Psoas muscle (tissue), 7 donors: ENCODE measurements at regions not wholly inside any gene's neighbourhood (a gene's known extent, or its start where the extent isn't known, plus 50 kb on each side); places are given as distances from the start of the nearest gene placed in this dataset.

Experiments
- ATAC-seq, 4 donors: fragments of 200-7000 bp; cut with Tn5 transposase; one replicate each; pipeline ENCODE4 v1.9.1; 2020; ENCODE audit warnings: moderate library complexity in 3 of 4, mild to moderate bottlenecking in 2 of 4
- DNase-seq, 2 donors: peaks; one replicate each; pipeline ENCODE4 v3.0.0-alpha.2; 2020
- H3K27ac ChIP-seq: fragments of 200-600 bp; one replicate; pipeline ENCODE4 v1.8.0; 2022
- H3K27me3 ChIP-seq, 3 donors: fragments of 200-600 bp in 1 of 3; one replicate each; pipeline versions ENCODE4 v1.6.1 to v1.8.0; 2013 to 2022; ENCODE audit warnings: low read length in 2 of 3, mild to moderate bottlenecking in 2 of 3, moderate library complexity in 1 of 3; ENCODE audit not compliant: insufficient read depth in 3 of 3
- H3K36me3 ChIP-seq, 2 donors: fragments of 200-600 bp in 1 of 2; one replicate each; pipeline versions ENCODE4 v1.6.1 to v1.8.0; 2013 to 2022; ENCODE audit warnings: low read depth in 1 of 2, mild to moderate bottlenecking in 1 of 2, moderate library complexity in 1 of 2; ENCODE audit not compliant: insufficient read depth in 1 of 2
- H3K4me1 ChIP-seq: fragments of 200-600 bp; one replicate; pipeline ENCODE4 v1.8.0; 2022
- H3K4me3 ChIP-seq: fragments of 200-600 bp; one replicate; pipeline ENCODE4 v1.8.0; 2022; ENCODE audit warnings: mild to moderate bottlenecking
- H3K9me3 ChIP-seq: fragments of 200-600 bp; one replicate; pipeline ENCODE4 v1.8.0; 2022
- WGBS, 3 donors: extraction: QIAGEN DNeasy Blood & Tissue Kit; methylation state at CpG; one replicate each; pipeline versions ENCODE4 v1.1.6 to v1.1.7; 2013; 5-methylcytosine and 5-hydroxymethylcytosine counted together
- intact Hi-C, 2 donors: fragments of 100-400 bp; cut with DNase I; formaldehyde crosslinking; loops; one replicate each; pipeline versions ENCODE4 v1.11.0 to v1.14.2; 2022
- TF ChIP-seq, protein P1 (sequence below): fragments of 200-600 bp; IDR thresholded peaks from one replicate; pipeline ENCODE4 v1.8.0; 2022; ENCODE audit warnings: antibody characterized with exemption
- donor health status: healthy with polysubstance abuse.
- donor health status: DM: no; HTN: no; CAD: no; lungs with moderate emphysema.
- donor health status: Bipolar disorder and iron deficiency.
- donor health status: healthy.
- donor health status: DM: yes; HTN: yes; CAD: no.
- donor health status: DM: no; HTN: no; CAD: no.
- donor health status: DM: yes; HTN: yes; CAD: no.

DNA sequence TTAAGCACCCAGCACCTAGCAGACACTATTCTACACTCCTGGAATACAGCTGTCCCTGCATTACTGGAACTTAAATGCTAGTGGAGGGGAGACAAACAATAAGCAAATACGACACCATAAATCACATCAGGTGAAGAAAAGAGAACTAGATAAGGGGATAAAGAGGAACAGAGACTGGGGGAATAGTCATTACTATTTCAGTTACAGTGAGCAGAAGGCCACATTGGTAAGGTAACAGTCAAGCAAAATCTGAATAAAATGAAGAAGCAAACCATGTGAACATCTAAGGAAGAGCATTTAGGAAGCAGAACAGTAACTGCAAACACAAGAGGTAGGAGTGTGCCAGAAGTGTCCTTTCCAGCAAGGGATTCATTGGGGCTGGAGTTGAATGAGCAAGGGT, 77.0 kb upstream of the PTPRM start:
- Histone ChIP-seq H3K36me3 (no peaks in the 10 kb centered on the region), H3K9me3 (no peaks in the 10 kb centered on the region), H3K27me3 (no peaks in the 10 kb centered on the region), H3K27ac (no peak overlapping the region), H3K4me3 (no peak overlapping the region), H3K4me1 (no peaks in the 10 kb centered on the region)
- TF ChIP-seq, protein P1, sequence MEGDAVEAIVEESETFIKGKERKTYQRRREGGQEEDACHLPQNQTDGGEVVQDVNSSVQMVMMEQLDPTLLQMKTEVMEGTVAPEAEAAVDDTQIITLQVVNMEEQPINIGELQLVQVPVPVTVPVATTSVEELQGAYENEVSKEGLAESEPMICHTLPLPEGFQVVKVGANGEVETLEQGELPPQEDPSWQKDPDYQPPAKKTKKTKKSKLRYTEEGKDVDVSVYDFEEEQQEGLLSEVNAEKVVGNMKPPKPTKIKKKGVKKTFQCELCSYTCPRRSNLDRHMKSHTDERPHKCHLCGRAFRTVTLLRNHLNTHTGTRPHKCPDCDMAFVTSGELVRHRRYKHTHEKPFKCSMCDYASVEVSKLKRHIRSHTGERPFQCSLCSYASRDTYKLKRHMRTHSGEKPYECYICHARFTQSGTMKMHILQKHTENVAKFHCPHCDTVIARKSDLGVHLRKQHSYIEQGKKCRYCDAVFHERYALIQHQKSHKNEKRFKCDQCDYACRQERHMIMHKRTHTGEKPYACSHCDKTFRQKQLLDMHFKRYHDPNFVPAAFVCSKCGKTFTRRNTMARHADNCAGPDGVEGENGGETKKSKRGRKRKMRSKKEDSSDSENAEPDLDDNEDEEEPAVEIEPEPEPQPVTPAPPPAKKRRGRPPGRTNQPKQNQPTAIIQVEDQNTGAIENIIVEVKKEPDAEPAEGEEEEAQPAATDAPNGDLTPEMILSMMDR, result no peak
- 89 to 100% (median 97%) methylated on average over 1 of the region's 1 CpG for WGBS, 3 donors
- no peak for DNase-seq
- ATAC-seq, result no peak
- intact Hi-C loops, result no loop called here

DNA sequence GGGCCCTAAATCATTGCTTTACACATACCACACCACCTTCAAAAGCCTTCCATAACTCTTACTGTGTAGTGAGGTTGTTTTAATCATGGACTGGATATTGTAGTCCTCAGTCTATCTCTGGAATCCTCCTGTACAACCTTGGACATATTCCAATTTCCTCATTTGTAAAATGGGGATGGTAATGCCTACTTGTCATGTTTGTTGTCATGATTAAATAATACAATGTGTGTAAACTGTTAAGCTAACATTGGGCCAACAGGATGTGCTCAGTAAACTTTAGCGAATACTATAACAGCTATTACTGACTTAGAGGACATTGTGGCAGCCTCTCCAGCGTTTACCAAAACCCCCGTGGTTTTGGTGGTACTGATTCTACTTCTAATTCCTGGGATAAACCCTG, 74.7 kb upstream of the PTPRM start:
- 81 to 84% (median 83%) methylated on average over 3 of the region's 3 CpGs for WGBS, 3 donors
- Histone ChIP-seq H3K9me3 (no peaks in the 10 kb centered on the region), H3K4me1 (no peaks in the 10 kb centered on the region), H3K27ac (no peak overlapping the region), H3K36me3 (no peaks in the 10 kb centered on the region), H3K27me3 (no peaks in the 10 kb centered on the region), H3K4me3 (no peak overlapping the region)
- no peak for ATAC-seq
- no peak for DNase-seq
- intact Hi-C loops, result no loop called here
- TF ChIP-seq, protein P1, result no peak

DNA sequence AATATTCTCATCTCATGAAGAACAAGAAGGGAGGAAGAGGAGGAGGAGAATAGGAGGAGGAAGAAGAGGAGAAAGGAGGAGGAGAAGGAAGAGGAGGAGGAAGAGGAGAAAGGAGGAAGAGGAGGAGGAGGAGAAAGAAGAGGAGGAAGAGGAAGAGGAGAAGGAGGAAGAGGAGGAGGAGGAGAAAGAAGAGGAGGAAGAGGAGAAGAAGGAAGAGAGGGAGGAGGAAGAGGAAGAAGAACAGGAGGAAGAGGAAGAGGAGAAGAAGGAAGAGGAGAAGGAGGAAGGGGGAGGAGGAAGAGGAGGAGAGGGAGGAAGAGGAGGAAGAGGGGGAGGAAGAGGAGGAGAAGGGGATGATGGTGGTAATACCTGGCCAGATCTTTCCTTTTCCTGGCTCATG, 70.0 kb upstream of the PTPRM start:
- Histone ChIP-seq H3K36me3 (no peaks in the 10 kb centered on the region), H3K4me3 (no peak overlapping the region), H3K27ac (no peak overlapping the region), H3K4me1 (no peaks in the 10 kb centered on the region), H3K9me3 (no peaks in the 10 kb centered on the region), H3K27me3 (no peaks in the 10 kb centered on the region)
- TF ChIP-seq, protein P1, result no peak
- intact Hi-C loops, result no loop called here
- no peak for ATAC-seq
- no peak for DNase-seq

DNA sequence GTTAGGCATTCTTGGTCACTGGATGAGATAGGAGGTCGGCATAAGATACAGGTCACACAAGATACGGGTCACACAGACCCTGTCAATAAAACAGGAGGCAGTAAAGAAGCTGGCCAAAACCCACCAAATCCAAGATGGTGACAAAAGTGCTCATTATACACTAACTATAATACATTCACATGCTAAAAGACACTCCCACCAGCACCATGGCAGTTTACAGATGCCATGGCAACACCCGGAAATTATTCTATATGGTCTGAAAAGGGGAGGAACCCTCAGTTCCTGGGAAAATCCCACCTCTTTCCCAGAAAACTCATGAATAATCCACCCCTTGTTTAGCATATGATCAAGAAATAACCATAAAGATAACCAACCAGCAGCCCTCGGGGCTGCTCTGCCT, 56.0 kb upstream of the PTPRM start:
- Histone ChIP-seq H3K9me3 (no peaks in the 10 kb centered on the region), H3K27ac (no peak overlapping the region), H3K4me1 (no peaks in the 10 kb centered on the region), H3K36me3 (no peaks in the 10 kb centered on the region), H3K4me3 (no peak overlapping the region), H3K27me3 (no peaks in the 10 kb centered on the region)
- DNase-seq (no peak), ATAC-seq (no peak)
- TF ChIP-seq, protein P1, result no peak
- WGBS, 3 donors, result 93 to 95% (median 93%) methylated on average over 4 of the region's 4 CpGs
- intact Hi-C loops, result loop anchor here in 1 of 2 donors (10.0 kb wide), 1 partner anchor 46 kb away; no protein-coding TSS in a partner anchor

DNA sequence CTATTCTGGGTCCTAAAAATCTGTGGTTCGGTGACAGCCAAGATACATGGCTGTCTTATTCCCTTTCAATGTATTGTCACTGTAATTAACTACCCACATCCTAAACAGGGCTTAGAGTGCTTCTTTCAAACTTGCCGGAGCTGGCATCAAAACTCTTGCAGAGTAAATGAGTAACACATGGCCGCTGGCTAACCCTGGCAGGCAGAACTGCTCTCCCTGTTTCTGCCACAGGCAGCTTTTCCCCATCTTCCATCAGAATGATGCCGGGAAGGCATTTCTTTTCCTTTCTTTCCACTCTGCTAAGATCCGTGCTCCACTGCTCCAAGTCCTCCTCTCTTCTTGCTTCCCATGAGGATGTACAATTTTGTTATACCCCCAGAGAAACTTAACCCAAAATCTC, 54.8 kb upstream of the PTPRM start:
- peak in 2 of 4 donors; percentile 37 to 57 for ATAC-seq
- Histone ChIP-seq H3K9me3 (no peaks in the 10 kb centered on the region), H3K4me1 (no peaks in the 10 kb centered on the region), H3K27me3 (no peaks in the 10 kb centered on the region), H3K27ac (no peak overlapping the region), H3K36me3 (no peaks in the 10 kb centered on the region), H3K4me3 (no peak overlapping the region)
- WGBS, 3 donors, result 44 to 76% (median 52%) methylated on average over 5 of the region's 5 CpGs
- no peak for DNase-seq
- TF ChIP-seq, protein P1, result no peak
- intact Hi-C loops, result loop anchor here in 1 of 2 donors (10.0 kb wide), 1 partner anchor 48 kb away; no protein-coding TSS in a partner anchor
